DMS 273 treated with DMSO at 0.1 percent for 48 hours (cell line): ENCODE measurements at regions not wholly inside any gene's neighbourhood (a gene's known extent, or its start where the extent isn't known, plus 50 kb on each side); places are given as distances from the start of the nearest gene placed in this dataset.
"Not testable (repeated sequence)": the region's sequence is repeated elsewhere in the genome, so short reads cannot be mapped to it uniquely, and the experiment has no call there.

ENCODE experiments used
- DNase-seq: peaks from one replicate; lab custom pipeline; 2025; lab: John Stamatoyannopoulos, UW

DNA sequence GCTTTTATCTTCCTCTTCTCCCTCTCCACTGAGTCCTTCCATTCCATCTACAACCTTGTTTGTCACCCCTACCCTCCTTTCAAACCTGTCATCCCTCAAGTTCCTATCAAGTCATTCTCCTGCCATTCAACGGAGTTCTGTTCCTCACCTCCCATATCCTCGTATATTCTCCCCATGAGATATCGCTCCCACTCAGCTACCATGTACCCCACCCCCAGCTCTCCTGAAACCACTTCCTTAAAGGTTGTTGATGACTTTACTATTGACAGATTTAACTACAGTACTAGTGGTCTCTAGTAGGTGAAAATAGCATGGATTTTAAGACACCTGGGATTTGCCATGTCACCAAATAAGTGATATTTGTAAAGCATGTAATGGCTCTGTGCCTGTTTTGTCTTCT, 107.4 kb upstream of the BARHL2 start:
- no peak for DNase-seq

DNA sequence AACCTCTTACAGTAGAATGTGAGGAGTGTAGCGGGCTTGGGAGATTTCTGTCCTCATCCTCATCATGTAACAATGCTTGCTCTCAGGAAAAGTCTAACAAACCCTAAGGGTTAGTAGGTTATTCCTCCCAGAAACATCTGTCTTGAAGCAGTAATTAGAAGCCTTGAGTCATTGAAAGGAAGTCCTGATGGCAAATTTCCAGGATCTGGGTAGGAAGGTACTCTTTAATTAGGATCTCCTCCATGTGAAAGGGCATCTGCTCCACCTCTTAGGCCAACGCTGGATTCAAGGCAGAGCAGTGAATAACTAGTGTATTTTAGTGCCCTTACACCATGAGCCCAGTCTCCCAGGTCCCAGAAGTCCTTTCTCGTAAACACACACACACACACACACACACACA, 106.6 kb upstream of the BARHL2 start:
- DNase-seq: peak; percentile 26

DNA sequence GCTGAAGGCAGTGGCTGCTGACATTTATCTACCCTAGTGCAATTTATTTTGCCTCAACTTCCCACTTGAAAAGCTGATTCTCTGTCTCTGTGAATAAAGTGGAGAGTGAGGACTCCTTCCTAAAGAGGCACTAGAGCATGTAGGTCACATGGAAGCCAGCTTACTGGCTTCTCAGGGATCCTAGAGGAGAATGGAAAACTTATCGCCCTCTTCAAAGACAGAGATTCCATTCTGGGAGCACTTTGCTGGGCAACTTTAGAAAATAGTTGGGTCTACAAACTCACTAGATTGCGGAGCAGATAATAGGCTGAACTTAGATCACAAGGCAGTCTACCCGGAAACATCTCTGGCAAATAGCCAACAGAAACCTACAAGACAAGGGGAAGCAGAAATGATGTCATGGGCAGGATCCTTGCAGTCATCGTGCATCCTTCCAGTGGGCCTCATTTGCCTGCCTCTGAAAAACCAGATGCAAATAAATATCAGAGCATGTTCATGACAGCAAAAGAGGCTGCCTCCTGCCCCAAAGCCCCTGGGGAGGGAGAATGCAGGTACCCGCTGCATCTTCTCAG, 104.8 kb upstream of the BARHL2 start:
- DNase-seq: no peak

DNA sequence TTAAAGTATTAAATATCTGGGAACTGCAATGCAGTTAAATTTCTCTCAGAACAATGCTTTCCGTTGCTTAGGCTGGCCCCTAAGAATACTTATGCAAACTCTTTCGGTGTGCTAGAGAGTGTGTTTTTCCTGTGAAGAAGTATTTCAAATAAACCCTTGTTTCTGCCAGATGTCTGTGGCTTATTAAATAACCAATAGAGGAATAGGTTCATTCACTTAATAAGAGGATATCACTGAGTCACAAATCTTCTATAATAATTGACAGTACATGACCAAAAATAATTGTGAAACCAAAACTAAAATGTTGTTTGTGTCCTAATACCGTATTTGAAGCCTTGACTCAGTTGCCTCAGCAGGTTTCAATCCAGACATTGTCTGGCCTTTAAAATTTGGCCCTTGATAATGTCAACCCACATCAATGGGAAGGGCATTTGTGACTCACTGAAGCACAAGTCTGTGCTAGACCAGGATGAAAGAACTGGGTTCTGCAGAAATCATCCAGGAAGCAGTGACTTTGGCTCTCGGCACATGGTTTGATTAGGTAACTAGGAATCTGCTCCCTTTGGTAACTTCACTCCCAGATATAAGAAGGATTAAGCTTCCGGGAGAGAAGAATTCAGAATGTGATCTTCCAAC, 104.2 kb upstream of the BARHL2 start:
- DNase-seq: no peak

DNA sequence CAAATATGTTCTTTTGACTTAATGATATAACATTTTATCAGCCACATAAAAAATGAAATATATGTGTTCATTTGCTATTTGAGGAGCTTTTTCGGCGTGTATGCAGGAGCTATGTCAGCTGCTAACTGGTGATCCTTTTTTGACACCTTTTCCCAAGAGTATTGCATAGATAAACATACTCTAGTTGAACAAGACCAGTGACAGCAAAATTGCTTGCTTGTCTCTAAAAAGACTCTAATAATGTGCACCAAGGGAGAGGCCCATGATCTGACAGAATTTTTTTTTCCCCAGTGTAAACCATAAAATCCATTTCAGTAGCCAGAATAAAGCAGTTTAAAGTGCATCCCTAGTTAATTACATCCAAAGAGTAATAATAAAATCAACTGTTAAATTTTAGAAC, 103.6 kb upstream of the BARHL2 start:
- DNase-seq: no peak

DNA sequence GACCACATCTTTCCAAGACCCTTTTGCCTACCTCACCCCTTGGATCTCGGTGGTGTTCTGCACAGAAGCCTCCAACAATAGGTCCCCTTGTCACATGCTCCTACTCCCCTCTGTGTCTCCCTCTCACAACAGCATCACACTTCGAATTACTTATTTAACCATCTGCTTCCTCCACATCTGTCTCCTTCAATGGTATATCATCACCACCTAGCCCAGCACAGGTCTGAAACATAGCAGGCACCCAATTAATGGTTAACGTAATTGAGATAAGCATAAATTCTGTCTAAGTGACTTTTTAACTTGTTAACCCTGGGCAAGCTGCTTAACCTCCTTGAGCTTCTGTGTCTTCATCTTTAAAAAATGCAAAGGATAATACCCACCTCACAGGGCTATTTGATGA, 100.3 kb upstream of the BARHL2 start:
- no peak for DNase-seq

DNA sequence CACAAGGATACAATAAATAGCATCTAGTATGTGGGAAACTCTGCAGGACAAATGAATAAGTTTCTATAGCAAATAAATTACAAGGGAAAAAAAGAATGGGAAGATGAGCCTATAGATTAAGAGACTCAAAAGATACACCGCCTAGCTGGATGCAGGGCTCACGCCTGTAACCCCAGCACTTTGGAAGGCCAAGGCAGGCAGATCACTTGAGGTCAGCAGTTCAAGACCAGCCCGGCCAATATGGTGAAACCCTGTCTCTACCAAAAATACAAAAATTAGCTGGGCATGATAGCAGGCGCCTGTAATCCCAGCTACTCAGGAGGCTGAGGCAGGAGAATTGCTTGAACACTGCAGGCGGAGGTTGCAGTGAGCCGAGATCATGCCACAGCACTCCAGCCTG, 95.1 kb upstream of the BARHL2 start:
- not testable (repeated sequence) for DNase-seq

DNA sequence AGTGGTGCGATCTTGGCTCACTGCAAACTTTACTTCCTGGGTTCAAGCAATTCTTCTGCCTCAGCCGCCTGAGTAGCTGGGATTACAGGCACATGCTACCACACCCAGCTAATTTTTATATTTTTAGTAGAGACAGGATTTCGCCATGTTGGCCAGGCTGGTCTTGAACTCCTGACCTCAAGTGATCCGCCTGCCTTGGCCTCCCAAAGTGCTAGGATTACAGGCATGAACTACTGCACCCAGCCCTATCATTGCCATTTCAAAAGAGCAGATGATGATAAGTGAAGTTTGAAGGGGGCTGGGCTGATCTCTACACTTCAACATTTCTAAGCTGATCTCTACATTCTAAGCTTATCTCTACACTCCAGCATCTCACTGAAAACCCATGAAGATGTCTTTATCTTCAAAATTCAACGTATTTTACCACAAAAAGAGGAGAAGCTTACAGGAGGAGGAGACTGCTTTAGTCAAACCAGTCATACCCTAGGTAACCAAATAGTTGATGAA, 94.4 kb upstream of the BARHL2 start:
- DNase-seq: not testable (repeated sequence)

DNA sequence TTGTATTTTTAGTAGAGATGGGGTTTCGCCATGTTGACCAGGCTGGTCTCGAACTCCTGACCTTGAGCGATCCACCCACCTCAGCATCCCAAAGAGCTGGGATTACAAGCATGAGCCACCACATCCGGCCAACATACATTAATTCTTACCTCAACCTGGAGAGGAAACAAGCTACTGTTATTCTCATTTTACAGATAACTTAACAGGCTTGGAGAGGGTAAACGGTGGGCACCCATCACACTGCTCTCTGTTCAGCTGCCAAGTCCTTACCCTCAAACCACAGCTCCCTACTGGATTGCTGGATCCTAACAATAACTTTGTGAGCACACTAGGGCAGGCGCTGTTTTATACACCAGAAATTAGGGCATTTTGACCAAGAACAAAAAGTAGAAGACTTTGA, 93.6 kb upstream of the BARHL2 start:
- no peak for DNase-seq

DNA sequence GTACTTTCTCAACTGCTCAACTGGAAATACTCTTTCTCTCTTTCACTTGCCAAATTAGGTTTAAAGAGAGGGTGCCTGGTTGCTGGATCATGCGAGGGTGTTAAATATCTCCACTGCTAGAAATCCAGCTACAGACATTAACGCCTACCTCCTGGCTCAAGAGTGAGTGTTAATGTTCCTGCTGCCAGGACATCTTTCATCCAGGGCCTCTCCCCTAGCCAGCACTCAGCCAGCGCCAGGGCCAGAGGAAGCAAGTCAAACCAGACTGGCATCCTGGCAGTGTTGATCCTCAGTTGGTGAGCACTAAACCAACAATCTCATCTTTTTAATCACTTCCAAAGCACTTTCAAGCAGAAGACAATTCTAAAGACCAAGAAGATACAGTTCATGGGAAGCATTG, 92.9 kb upstream of the BARHL2 start:
- no peak for DNase-seq

DNA sequence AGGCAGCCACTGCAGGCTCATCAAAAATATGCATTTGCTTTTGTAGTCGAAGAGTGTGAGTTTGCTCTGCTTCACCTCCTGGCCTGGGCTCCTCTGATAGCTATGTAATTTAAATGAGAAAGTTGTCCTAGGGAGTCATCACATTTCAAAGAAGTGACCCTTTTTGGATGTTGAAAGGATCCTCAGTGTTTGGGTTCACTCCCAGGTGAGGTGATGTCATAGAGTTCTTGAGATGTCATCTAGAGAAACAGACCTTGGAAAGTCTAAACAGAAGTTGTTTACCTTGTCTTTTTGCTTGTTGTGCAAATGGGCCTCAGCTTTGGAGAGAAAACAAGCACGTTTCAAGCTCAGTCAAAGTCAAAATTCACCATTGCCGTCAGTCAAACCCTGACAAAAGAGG, 92.0 kb upstream of the BARHL2 start:
- no peak for DNase-seq

DNA sequence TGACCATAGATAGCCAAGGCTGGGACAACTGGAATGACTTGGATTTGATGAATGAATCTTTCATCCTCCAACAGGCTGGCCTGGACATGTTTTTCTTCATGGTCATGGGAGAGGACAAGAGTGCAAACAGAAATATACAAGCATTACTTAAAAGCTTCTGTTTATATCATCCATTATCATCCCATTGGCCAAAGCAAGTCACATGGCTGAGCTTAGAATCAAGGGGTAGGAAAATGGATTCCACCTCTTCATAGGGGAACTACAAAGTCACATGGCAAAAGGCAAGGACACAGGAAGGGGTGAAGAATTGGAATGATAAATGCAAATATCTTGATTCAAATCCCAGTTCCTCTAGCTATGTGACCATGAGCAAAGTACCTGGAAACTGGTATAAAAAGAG, 90.2 kb upstream of the BARHL2 start:
- no peak for DNase-seq

DNA sequence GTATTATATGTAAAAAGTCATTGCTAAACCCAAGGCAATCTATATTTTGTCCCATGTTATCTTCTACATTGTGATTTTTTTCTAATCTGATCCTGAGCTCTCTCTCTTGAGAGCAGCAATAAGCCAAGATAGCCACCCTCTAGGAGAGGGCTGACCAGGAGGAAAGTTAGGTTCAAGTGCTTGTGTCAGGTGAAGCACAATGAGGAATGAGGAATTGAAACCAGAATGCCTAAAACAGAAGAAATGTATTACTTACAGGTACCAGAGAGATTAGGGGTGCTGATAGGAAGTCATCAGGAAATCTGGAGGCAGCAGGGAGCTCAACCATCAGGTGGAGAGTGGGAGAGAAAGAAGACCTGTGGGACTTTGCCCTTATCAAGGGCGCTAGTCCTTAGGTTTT, 85.5 kb upstream of the BARHL2 start:
- no peak for DNase-seq

DNA sequence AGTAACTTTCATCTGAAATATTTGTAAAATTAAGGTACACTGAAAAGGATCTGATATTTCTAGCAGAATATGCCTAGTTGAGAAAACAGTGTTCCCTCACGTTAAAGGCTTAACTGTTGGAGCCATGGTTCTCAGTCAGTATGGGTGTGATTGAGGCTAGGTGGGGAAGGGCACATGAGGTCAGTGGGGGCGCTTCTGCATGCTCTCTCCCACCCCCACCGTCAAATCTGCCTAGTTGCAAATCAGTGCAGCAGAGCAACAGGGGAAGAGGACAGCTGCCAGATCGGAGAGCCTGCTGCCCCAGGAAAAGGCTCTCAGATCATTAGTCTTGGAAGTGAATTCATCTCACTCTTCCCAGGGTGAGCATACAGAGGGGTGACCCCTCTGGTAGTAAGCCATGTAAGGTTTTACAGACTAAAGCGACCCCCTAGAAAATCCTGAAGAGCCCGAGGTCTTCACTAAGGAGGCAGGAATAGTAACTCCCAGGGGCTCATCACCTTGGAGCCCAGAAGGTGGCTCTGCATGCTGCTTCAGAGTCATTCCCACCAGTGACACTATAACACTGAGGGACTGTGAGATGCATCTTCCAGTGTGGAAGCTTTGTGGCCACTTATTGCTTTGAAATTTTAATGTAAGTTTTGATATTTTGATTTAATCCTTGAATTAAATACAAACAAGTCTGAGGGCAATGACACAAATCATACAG, 83.1 kb upstream of the BARHL2 start:
- DNase-seq: peak; percentile 43

DNA sequence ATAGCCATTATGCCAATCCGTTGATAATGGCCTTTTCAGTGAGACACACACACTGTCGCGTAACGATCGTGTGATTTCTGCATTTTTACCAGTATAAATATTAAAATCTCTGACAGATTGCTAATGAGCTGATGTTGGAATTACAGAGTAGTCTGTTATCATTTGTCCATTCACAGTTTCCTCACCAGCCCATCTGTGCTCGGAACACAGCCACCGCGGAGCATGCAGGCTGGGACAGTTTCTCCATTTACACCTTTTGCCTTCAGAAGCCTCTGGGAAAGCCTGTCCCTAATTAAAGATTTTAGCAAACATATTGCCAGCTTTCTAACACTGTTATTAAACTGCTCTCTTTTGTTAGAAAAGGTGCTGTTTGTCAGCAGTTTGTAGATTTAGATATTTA, 82.2 kb upstream of the BARHL2 start:
- no peak for DNase-seq

DNA sequence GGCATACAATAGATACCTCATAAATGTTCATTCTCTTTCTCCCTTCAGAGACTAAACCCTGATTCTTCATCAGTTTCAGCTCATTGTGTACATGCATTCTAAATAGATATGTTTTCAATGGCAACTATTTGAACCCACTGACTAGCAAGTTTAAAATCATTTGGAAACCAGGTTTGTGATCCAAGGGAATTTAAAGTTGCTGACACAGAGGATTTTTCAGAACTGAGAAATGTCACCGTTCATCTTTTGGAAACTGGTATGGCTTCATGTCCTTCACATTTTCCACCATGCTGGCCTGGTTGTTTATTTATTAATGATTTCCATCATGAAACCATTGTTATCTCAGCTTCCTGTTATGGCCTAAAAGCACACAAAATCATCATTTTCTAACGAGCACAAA, 81.8 kb upstream of the BARHL2 start:
- DNase-seq: no peak

DNA sequence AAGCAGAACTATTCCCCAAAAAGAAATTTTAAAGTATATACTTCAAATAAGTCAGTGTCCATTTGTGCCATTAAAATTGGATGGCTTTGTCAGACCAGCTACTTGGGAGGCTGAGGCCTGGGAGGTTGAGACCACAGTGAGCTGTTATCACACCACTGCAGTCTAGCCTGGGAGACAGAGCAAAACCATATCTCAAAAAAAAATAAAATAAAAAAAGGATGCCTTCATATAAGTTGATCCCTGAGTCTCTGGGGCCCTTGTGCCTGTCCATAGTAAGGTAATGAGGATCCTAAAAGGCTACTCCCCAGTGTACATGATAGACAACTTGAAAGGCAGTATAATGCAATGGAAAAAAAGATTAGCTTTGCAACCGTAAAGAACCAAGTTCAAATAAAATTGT, 81.2 kb upstream of the BARHL2 start:
- DNase-seq: no peak

DNA sequence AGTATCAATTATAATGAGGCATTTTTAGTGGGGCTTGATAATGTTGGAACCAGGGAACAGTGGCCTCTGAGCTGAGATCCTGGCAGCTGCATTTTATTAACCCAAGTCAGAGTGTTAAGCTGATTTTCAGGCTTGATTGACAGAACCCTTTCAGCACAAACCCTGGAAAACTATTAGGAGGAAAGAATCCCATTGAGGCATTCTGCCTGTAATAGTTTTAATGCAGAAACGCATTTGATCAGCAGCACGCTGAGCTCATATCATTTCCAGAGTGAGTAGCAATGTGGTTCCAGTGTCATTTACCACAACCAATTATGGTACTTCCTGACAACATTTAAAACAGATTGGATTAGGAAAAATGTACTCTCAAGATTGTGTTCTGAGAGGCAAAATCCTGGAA, 78.3 kb upstream of the BARHL2 start:
- no peak for DNase-seq

DNA sequence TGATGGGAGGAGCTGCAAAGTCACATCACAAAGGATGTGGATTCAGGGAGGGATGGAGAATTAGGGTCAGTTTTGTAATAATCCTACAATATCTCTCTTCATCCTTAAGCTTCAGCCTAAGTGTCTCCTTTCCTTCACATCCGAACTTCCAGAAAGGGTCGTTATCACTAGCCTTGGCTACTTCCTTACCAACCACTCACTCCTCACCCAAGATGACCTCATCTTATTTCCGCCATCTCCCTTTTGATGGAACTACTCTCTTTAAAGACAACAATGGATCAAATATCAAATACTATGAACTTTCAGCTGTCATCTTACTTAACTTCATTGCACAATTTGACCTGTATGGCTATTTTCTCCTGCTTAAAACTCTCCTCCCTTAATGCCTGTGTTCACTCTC, 69.6 kb upstream of the BARHL2 start:
- DNase-seq: no peak

DNA sequence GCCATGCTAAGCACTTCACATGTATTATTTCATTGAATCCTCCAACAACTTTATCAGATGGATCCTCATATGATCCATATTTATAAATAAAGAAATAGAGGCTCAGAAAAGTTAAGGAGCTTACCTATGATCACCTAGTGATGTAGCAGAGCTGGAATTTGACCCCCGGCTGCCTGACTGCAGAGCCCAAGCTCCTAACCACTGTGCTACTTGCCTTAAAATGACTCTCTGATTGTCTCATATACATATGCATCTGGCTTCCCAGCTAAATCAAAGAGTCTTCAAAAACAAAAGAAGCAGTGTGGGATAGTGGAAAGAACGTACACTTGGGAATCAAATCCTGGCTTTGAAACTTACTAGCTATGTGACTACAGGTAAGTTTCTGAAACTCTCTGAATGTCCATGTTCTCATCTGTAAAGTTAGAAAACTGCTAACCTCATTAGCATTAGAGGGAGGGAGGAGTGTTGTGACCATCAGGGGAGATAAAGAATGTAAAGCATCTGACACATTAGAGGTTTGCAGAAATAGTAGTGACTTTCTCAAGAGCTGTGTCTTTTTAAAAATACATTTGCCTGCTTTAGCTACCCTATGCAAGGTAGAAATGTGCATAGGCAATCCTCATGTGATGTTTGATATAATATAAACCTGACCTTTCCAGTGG, 67.2 kb upstream of the BARHL2 start:
- no peak for DNase-seq

DNA sequence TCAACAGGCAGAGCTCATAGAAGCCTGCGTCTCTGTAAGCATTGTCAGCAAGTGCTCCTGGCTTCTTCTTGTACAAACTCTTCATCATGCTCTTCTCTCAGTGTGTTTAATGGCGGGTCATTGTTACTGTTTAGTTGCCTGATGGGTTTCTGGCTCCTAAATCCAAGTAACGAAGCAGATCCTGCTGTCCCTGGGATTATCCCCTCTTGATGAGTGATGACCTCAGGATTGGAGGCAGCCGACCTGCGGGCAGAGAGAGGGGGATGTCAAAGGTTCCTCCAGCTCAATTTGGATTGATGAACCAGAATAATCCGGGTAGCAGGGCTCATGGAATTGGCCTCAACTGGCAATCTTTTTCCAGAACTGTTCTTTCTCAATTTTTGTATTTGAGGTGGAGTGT, 66.1 kb upstream of the BARHL2 start:
- no peak for DNase-seq

DNA sequence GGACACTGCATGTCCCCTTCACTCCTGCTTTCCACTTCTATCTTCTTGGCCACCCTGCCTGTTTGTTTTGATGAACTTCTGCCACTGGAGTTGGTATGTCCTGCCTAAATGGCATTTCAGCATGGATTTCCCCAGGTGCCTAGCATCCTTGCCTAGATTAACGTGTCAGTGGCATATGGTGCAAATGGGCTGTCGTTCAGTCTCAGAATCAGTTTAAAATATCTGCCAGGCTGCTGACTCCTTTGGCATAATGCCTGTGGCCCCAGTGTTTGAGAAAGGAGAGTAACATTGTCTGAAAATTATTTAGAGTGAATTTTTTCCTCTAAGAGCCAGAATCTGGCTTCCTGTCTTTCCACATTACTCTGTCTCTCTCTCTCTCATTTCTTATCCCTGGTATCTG, 64.9 kb upstream of the BARHL2 start:
- no peak for DNase-seq

DNA sequence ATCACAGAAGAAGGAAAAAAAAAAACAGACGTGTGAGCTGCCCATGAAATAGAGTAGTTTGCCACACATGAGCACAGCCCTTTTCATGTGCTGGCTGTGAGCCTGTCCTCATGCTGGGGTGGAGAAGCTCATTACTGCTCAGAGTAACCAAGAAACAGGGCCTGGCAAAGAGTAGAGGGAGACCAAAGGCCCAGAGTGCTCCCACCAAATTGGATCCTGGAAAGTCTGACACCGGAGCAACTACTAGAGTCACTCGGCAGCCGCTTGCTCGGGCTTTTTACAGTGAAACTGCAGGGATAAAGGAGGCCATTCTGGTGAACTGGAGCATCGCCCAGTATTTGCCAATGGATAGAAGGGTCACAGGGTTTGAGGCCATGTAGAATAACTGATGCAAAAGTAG, 64.4 kb upstream of the BARHL2 start:
- no peak for DNase-seq
